ENCODE measurements at regions not wholly inside any gene's neighbourhood (a gene's known extent, or its start where the extent isn't known, plus 50 kb on each side); places are given as distances from the start of the nearest gene placed in this dataset.

DNA sequence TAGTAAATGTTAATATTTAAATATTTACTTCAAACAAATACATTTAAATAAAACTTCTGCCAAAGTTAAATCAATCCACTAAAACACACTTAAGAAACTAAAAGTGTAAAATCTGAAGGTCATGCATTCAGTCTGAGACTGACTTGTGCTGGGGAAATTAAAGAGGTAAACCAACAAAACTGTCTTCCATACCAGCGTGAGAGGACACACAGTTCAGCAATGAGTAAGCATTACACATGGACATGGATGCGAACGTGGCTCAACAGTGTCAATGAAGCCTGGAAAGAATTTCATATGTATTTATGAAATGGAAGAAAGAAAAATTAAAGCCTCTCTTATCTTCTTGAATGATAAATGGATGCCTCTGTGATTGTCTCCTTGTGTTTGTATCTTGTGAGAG is 1052.3 kb downstream of the AACS start:
- no peak for FAIRE-seq

DNA sequence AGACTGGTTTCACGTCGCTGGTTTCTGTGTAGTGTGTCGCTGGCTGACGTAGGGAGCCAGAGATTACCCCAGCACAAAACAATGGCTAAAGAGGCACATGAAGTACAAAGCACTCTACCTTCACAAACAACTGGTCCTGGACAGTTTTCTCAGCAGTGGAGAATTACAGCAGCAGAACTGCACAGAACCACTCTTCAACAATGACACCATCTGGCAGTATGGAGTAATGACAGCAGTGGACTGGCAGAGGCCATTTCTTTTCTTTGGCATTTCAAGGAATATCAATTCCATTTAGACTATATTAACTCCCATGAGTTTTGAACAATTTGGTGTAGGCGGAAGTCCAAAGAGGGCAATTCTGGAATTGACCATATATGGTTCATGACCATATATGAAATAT is 1074.1 kb downstream of the AACS start:
- FAIRE-seq = no peak

DNA sequence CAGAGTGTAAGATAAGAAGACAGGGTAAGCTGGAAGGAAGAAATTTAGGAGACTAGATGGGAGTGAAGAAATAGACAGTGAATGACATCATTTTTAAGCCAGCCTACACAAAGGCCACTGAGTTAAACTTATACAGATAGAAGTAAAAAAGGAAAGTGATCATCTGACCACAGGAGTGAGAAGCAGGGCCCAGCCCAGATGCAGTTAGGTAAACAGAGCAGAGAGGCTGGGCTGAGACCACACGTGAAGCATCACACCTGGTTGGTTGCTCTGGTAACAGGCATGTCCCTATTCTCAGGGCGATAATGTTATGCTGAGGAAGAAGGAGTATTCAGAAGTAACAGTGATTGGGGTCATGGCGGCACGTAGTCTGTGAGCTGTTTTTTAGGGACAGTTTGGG is 1079.4 kb downstream of the AACS start:
- no peak for FAIRE-seq

DNA sequence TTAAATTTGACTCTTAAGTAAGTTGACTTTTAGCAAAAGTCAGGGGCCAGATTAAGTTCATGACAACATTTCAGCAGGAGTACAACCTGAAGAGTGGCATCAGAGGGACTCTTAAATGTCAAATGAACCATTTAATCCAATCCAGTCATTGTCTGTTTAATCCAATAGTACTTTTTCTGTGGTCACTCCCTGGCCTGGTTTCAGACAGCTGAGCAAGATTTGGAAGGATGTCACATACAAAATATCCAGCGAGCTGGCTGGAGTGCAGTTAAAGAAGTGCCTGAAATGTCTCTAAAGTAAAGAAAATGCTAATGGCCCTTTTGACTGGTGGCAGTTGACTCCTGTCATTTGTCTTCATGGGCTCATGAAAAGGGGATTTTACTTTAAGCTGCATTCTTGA is 1082.1 kb downstream of the AACS start:
- FAIRE-seq = no peak

DNA sequence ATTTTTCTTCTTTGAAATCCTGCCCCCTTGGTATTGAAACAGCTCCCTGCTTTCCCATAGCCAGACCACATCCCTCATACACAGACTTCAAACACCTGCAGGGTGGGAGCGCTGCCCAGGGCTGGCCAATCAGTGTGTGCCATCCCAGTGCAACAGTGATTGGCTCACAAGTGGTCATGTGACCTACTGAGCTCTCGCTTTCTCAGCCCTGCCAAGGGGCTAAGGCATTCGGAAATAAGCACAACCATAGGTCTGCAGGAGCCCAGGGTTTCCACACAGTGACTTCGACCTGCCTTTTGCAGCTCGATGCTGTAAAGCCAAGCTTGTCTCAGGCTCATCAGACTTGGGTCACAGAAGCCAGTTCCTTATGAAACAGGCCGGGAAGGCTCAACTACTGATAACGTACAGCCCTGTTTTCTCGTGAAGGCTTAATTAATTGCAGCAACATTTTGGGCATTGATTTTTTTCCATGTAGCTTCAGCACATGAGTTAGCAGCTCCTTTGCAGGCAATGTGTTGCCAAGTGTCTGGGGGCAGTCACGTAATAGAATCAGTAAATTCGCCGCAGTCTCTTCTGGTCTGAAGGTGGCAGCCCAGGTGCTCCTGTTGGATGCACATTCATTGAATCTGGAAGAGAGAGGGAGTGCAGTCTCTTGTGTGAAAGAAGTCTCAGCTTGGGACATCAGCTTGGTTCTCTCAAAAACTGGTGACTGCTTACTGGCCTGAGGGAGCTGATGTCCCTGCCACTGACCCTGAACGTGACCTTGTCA is 1091.8 kb downstream of the AACS start:
- no peak for FAIRE-seq

DNA sequence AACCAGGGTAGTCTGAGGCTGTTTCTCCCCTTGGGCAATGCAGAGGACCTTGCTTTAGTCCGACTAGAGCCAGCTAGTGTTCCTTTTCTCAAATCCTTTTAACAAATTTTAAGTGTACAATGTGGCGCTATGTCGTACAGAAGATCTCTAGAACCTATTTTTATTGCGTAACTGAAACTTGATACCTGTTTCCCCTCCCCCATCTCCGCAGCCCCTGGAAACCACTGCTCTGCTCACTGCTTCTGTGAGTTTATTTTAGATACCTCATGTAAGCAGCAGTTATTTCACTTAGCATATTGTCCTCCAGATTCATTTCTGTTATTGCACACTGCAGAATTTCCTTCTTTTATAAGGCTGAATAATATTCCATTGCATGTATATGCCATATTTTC is 1092.3 kb downstream of the AACS start:
- no peak for FAIRE-seq

DNA sequence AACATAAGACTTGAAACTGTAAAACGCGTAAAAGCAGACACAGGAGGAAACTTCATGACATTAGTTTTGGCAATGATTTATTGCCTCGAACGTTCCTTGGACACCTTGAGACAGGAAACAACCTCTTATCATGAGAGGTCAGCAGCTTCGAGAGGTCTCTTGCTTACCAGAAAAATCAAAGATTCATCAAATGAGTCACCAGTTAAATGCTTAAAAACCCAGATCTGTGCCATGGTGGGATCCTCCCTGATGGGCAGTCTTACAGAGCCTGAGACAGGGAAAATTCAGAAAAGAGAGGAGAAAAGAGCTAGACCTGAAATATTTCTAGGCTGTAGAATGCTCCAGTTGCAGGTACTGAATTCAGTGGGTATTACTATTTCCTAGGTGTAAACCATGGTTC is 1093.9 kb downstream of the AACS start:
- FAIRE-seq = no peak

DNA sequence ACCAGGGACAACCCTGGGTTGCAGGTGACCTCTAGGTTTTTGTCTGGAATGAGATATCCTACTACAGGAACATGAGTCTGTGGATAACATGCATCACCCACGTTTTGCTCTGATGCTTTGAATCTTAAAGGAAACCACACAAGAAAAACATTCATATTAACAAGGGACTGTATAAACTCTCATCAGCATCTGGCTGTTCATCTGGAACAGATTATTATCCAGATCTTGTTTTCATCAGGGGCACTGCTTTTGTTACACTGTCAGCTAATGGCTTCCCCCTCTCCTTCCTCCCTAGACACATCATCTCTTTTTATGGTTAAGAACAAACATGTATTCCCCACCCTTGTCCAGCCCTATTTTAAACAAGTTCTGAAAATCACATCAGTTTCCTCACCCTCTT is 1095.7 kb downstream of the AACS start:
- peak; percentile 92 for FAIRE-seq

DNA sequence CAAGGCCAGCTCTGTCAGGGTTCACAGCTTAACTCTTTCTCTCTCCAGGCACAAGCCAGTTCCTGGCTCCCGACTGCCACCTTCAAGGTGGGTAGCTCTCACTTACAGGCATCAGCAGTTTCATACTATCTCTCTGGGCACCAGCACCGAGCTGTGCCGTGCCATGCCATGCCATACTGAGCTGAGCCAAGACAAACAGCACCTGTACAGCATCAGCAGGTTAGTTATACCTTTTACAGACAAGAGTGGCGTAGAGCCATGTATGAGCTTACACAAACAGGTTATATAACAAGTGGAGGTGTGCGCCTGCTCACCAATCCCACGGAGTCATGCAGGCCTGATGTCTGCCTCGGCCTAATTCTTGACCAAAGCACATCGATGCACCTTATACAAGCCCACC is 1098.7 kb downstream of the AACS start:
- no peak for FAIRE-seq

DNA sequence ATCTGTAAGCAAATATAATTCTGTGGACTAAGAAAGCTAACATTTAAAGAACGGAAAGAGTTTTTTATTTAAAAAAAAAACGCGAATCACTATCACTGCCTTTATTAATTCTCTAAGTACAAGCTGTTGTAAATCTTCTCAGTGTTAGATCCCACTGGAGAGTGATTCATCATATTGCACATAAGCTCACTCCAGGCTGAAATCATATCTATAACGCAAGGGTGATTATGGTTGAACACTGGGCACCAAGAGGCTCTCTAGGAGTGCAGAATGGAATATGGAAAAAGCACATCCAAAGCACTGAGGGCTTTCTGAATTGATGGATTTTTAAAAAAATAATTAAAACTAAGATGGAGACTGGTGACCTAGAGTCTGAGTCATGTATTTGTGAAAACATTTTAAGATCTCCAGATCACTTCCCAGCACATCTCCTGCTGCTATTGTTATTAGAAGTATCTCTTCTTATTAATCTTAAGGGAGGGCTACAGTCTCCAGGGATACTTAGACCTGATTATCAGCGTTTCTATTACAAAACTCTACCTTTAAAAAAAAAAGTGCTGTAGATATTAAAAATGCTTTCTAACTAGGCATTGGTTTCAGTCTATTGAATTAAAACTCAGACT is 1106.8 kb downstream of the AACS start:
- no peak for FAIRE-seq

DNA sequence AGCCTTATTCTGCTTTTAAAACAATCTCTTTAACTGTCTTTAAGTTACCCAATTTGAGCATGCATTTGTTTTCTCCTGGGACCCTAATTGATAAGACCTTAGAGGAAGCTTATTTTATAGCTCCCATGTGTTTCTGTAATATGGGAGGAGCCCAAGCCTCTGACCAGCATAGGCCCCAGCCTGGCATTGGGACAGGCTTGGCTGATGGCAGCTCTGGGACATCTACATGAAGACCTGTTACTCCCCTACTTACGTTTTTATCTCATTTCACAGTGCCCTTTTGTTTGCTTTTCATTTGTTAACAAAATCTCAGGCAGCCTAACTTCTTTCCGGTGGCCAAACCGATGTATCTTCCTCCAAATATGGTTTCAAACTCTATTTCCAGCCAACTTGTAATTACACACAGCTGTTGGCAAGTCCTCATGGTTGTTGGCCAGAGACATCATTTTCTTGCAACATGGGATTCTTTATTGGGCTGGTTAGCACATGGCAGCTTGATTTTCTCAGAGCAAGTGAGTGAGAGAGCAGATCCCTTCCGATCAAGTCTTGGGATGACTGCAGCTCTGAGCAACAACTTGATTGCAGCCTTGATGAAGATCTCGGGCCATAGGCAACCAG is 1117.5 kb downstream of the AACS start:
- no peak for FAIRE-seq

DNA sequence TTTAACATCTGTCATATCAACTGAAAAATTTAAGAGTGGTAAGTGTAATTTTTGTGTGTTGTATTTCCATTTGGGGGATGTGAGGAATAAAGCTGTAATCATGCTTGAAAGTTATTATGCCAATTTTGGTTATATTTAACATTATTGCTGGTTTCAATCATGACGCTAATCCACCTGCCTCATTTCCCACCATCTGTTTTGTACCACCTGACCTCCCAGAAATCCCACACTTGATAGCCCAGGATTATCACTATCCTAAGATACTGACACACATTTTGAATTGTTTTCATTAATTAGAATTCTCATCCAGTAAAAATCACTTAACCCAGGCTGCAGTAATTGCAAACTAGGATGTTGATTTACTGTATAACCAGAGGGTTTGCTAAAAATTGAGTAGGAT is 1119.8 kb downstream of the AACS start:
- FAIRE-seq = no peak

DNA sequence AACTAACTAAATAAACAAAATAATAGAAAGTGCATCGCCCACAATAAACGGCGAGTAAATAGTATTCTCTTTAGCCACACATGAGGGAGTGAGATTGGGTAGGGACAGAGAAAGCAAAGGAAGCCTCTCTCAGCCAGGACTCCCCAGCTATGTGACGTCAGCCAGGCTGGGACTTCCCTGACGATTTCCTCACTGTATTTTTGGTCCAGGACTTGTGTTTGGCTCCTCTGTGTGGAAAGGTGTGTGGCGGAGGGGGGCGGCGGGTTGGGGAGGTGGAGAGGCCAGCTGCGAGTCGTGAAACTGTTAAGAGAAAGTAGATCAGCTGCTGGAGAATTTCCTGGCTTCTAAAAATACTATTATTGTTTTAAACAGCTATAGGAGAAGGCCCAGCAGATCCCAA is 1124.6 kb downstream of the AACS start:
- FAIRE-seq = no peak

DNA sequence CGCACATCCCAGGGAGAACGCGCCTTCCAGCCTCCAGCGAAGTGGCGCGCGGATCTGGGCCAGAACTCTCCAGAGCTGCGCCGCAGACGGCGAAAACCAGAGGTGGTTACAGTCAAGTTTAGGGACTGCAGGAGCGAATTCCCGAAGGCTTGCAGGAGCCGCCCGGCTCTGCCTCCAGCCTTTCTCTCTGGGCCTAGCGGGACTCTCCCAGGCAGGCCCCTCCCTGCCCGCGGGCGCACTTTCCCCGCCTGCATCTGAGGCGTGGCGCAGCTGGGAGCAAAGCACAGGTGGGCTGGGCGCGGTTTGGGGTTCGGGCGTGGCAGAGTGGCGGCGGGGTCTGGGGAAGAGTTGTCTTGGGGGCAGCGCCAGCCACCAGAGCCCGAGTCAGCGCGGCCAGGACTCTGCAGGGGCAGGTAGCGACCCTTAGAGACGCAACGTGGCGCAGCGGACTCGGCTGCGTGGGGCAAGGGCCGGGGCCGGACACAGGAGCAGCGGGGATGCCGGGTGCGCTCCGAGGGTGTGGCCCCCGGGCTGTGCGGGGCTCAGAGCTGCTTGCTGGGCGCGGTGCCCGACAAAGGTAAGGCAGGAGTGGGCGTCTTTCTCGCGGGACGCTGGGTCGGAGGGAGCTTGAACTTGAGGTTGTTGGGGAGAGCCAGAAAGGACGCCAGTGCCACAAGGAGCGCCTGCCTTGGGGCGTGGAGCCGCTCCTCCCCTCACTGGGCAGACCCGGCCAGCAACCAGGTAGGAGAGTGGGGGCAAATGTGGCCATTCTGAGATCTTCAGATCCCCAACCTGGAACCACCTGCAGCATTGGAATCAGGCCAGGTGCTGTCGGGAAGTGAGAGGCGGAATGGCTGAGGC is 1126.0 kb downstream of the AACS start:
- no peak for FAIRE-seq

DNA sequence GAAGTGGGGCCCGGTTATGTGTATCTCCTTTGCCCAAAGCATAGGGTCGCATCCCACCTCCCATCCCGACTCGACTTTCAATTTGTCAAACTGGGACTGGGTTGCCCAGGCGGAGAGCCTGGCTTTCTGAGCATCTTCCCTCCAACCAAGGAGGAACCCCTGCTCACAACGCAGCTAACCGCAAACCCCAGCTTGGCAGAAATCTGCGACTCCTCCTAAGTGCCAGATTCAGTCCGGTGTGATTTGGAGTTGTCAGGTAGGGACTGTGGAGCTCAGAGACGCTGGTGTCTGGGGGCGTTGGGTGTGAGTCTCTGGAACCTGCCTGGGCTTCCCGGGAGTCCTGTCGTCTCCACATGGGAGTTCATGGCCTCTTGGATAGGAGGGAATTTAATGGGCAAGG is 1126.7 kb downstream of the AACS start:
- FAIRE-seq = no peak

DNA sequence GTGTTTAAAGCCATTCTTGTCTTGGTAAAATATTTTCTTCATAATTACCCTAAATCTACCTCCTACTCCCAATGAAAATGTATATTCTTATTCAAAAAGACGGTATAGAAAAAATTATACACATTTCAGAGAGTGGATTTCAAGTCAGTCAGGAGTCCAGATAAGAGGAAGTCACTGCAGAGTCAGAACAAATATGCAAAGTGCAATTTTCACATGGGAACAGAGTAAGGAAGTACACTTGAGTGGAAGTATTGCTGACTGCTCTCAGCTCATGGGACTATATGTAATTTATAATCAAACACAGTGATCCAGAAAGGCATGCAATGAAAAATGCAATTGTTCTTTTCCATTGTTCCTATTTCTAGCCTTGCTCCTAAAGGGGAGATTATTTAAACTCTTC is 1128.0 kb downstream of the AACS start:
- no peak for FAIRE-seq

DNA sequence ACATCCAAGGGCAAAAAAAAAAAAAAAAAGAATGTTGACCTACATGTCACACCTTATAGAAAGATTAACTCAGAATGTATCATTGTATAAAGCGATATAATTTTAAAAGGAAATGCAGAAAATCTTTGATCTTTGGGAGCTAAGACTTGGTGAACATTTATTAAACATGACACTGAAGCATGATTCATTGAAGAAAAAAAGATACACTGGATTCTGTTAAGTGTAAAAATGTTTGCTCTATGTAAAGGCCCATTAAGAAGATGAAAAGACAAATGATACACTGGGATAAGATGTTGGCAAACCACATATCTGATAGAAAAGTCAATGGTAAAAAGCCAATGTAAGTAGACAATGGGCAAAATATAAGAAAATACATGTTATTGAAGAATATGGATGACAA is 1131.0 kb downstream of the AACS start:
- no peak for FAIRE-seq

DNA sequence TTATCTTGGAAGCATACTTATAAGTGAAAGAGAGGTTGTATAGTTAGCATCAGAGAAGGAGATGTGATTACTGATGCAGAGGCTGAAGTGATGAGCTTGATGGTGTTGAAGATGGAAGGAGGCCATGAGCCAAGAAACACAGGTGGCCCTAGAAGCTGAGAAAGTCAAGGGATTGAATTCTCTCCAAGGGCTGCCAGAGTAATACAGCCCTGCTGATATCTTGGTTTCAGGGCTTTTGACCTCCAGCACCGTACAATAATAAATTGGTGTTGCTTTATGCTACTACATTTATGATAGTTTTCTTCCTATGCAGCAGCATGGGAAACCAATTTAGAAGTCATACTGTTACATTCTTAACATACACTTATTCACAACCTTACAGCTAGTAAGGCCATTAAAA is 1133.3 kb downstream of the AACS start:
- FAIRE-seq = no peak

DNA sequence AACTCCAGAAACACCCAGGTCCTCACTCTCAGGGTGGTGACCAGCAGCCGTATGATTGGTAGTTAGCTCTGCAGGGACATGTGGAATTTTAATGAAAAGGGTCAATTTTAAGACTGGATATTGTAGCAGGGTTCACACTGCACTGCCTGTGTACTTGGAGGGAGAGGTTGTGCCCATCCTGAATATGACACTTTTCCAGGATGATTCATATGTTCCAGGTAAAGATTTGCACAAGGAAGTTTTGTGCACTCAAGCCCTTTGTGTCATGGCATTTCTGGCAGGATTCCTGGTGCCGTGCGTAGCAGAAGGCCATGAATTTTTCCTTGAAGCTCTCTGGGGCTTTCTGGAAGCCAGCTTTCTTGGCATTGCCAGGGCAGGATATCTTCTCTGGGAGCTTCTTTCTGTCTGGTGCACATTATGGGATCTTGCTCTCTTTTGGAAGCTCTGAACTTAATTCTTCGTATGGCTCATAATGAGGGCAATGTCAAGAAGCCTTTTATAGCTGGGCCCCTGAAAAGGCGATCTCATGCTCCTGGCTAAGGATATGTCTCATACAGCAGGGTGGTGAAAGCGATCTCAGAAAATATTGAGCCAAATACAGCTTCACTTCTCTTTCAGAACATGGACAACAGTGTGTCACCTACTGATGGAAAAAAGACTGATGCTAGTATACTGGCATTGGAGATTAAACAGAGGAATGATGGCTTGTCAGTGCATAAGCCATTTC is 1133.9 kb downstream of the AACS start:
- no peak for FAIRE-seq

DNA sequence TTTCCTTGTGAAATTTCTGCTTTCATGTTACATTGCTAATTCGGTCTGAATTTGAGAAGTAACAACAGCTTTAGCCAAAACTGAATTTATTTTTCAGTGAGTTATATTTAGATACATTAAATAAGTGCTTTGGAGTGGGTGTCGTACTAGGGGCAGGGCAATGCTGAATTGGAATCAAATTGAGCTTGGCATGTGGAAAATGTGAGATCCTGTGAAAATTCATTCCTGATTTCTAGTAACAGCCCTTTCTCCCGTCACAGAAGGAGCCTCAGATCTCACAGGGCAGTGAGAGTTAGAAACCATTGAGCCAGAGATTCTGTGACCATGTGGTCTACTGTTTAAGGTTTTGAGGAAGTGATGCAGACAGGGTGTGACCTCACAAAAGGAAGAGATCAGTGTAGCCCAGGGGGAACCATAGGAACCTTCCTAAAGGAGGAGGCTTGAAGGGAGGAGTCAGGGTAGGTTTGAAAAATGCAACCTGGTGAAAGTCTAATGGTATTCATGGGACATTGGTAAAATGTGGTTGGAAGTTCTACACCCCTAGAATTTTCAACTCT is 1136.8 kb downstream of the AACS start:
- FAIRE-seq = no peak

DNA sequence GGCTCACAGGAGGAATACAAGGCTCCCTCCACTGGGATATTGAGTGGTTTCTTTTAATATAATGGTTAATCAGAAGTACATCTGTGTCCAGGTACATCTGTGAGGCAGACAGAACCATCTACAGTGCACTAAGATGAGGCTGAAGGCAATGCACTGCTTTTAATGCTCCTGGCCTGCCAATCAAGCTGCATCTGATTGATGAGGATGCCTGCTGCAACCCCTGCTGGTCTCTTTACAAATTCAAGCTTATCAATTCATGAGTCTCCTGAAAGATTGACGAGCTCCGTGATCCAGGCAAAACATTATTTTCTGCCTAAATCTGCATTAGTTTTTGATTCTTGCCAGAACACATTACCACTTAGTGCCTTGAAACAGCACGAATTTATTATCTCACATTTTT is 1139.1 kb downstream of the AACS start:
- no peak for FAIRE-seq

DNA sequence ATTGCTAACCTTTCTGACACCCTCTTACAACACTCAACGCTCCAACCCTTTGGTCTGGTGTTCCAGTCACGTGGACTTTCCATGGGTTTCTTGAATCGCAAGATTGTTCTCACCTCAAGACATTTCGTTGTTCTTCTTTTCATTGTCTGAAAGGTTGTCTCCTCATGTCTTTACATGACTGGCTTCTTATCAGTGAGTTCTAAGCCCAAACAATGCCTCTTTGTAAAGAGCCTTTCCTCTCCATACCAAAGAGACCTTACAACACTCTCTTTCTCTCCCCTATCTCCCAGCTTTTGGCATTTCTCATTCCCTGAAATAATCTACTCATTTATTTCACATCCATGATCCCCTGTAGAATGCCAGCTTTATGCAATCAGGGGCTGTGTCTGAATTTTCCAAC is 1144.8 kb downstream of the AACS start:
- FAIRE-seq = no peak

Measured in endometrium (tissue), 2 donors.